Endodermal cell (in vitro differentiated cells): ENCODE measurements at regions not wholly inside any gene's neighbourhood (a gene's known extent, or its start where the extent isn't known, plus 50 kb on each side); places are given as distances from the start of the nearest gene placed in this dataset.
A peak's percentile ranks its signal among the peaks of the same experiment; 100 is the strongest.

Experiments
- DNase-seq: peaks from one replicate; pipeline ENCODE4 v3.0.0-alpha.2; 2017
- H3K27ac ChIP-seq: 2 replicates; pipeline ENCODE4 v1.5.1; 2013; ENCODE audit warnings: mild to moderate bottlenecking, low read depth, low read length, moderate library complexity
- H3K27me3 ChIP-seq: 2 replicates; pipeline ENCODE4 v1.6.1; 2013; ENCODE audit warnings: mild to moderate bottlenecking, low read length, moderate library complexity; ENCODE audit not compliant: insufficient read depth, control insufficient read depth, poor library complexity, severe bottlenecking
- H3K36me3 ChIP-seq: 2 replicates; pipeline ENCODE4 v1.7.0; 2013; ENCODE audit warnings: mild to moderate bottlenecking, low read length, moderate library complexity; ENCODE audit not compliant: control insufficient read depth, insufficient read depth
- H3K4me1 ChIP-seq: one replicate; pipeline ENCODE4 v1.7.0; 2013; ENCODE audit warnings: low read length; ENCODE audit not compliant: control insufficient read depth, insufficient read depth
- H3K4me3 ChIP-seq: 2 replicates; pipeline ENCODE4 v1.5.1; 2013; ENCODE audit warnings: mild to moderate bottlenecking, low read length, moderate library complexity
- H3K9ac ChIP-seq: 2 replicates; pipeline ENCODE4 v1.6.1; 2013; ENCODE audit warnings: mild to moderate bottlenecking, low read length, moderate library complexity; ENCODE audit not compliant: poor library complexity, severe bottlenecking; ENCODE audit errors: extremely low read depth
- H3K9me3 ChIP-seq: 2 replicates; pipeline ENCODE4 v1.6.1; 2013; ENCODE audit warnings: mild to moderate bottlenecking, low read length, moderate library complexity; ENCODE audit not compliant: control insufficient read depth
- H3K27ac Mint-ChIP-seq: 2 replicates; pipeline ENCODE4 v1.8.0; 2020; ENCODE audit warnings: mixed read lengths
- H3K27me3 Mint-ChIP-seq: 2 replicates; pipeline ENCODE4 v1.8.0; 2021; ENCODE audit warnings: mild to moderate bottlenecking, mixed read lengths; ENCODE audit not compliant: insufficient read depth
- H3K36me3 Mint-ChIP-seq: 2 replicates; pipeline ENCODE4 v1.8.0; 2020; ENCODE audit warnings: low read depth, mixed read lengths
- H3K4me1 Mint-ChIP-seq: 2 replicates; pipeline ENCODE4 v1.8.0; 2020; ENCODE audit warnings: mixed read lengths
- H3K4me3 Mint-ChIP-seq: 2 replicates; pipeline ENCODE4 v1.8.0; 2020; ENCODE audit warnings: mild to moderate bottlenecking, moderate library complexity, mixed read lengths
- H3K9me3 Mint-ChIP-seq: 2 replicates; pipeline ENCODE4 v1.8.0; 2020; ENCODE audit warnings: mild to moderate bottlenecking, mixed read lengths
- CTCF ChIP-seq: fragments of 200-600 bp; sonication (generic); conservative IDR thresholded peaks from 2 replicates; pipeline ENCODE4 v1.5.0; 2021; ENCODE audit warnings: antibody characterized with exemption, mild to moderate bottlenecking
- WGBS, 2 experiments: methylation state at CpG; one replicate each; pipeline versions ENCODE4 v1.1.5 to v1.1.7; 2013; ENCODE audit warnings: missing lambda C conversion rate in 2 of 2, mixed read lengths in 1 of 2; ENCODE audit not compliant: insufficient coverage in 1 of 2, insufficient read length in 1 of 2; 5-methylcytosine and 5-hydroxymethylcytosine counted together

GRCh38 chr13:59527500-59527899, 636.2 kb downstream of the DIAPH3 start:
- H3K4me3 ChIP-seq: no peak overlapping the region
- no peak for DNase-seq
- no peaks in the 10 kb centered on the region for H3K9me3 Mint-ChIP-seq
- peaks cover 10% of the 10 kb centered on the region for H3K4me1 ChIP-seq
- WGBS, 2 experiments: 93 to 97% methylated on average over 3 of the region's 3 CpGs
- H3K4me1 Mint-ChIP-seq: peaks cover 16% of the 10 kb centered on the region
- no peaks in the 10 kb centered on the region for H3K36me3 ChIP-seq
- no peaks in the 10 kb centered on the region for H3K36me3 Mint-ChIP-seq
- H3K27me3 ChIP-seq: no peaks in the 10 kb centered on the region
- no peak overlapping the region for H3K27ac Mint-ChIP-seq
- no peak overlapping the region for H3K27ac ChIP-seq
- H3K9me3 ChIP-seq: no peaks in the 10 kb centered on the region
- H3K27me3 Mint-ChIP-seq: no peaks in the 10 kb centered on the region
- H3K9ac ChIP-seq: no peak overlapping the region
- no peak for TF ChIP-seq CTCF
- no peak overlapping the region for H3K4me3 Mint-ChIP-seq

GRCh38 chr13:59531571-59532091, 632.1 kb downstream of the DIAPH3 start:
- peak overlapping the region; percentile 11 for H3K4me3 Mint-ChIP-seq
- peak overlapping the region; percentile 28 for H3K4me3 ChIP-seq
- H3K27ac Mint-ChIP-seq: peak overlapping the region; percentile 29
- H3K9me3 ChIP-seq: no peaks in the 10 kb centered on the region
- peaks cover 14% of the 10 kb centered on the region for H3K4me1 ChIP-seq
- H3K27me3 ChIP-seq: no peaks in the 10 kb centered on the region
- 17 to 28% methylated on average over 8 to 9 of the region's 9 CpGs for WGBS, 2 experiments
- H3K27ac ChIP-seq: no peak overlapping the region
- H3K27me3 Mint-ChIP-seq: no peaks in the 10 kb centered on the region
- H3K9me3 Mint-ChIP-seq: no peaks in the 10 kb centered on the region
- peaks cover 31% of the 10 kb centered on the region for H3K4me1 Mint-ChIP-seq
- no peaks in the 10 kb centered on the region for H3K36me3 Mint-ChIP-seq
- H3K36me3 ChIP-seq: no peaks in the 10 kb centered on the region
- TF ChIP-seq CTCF: no peak
- DNase-seq: peak; percentile 87
- no peak overlapping the region for H3K9ac ChIP-seq

- H3K27me3 ChIP-seq: no peaks in the 10 kb centered on the region
- 68% methylated on average over 2 of the region's 2 CpGs; no CpG with 5 or more reads in 1 of the 2 experiments for WGBS, 2 experiments
- Mint-ChIP-seq H3K9me3 (no peaks in the 10 kb centered on the region), H3K4me3 (no peak overlapping the region), H3K4me1 (peaks cover 31% of the 10 kb centered on the region), H3K36me3 (no peaks in the 10 kb centered on the region), H3K27me3 (no peaks in the 10 kb centered on the region), H3K27ac (no peak overlapping the region)
- H3K9ac ChIP-seq: no peak overlapping the region
- H3K36me3 ChIP-seq: no peaks in the 10 kb centered on the region
- DNase-seq: no peak
- no peaks in the 10 kb centered on the region for H3K9me3 ChIP-seq
- no peak for TF ChIP-seq CTCF
- H3K27ac ChIP-seq: no peak overlapping the region
- no peak overlapping the region for H3K4me3 ChIP-seq
- H3K4me1 ChIP-seq: peaks cover 14% of the 10 kb centered on the region
These were observed 631.3 kb downstream of the DIAPH3 start for GRCh38 chr13:59532405-59532804.
